ENCODE measurements at regions not wholly inside any gene's neighbourhood (a gene's known extent, or its start where the extent isn't known, plus 50 kb on each side); places are given as distances from the start of the nearest gene placed in this dataset.
"Not testable (repeated sequence)": the region's sequence is repeated elsewhere in the genome, so short reads cannot be mapped to it uniquely, and the experiment has no call there.

DNA sequence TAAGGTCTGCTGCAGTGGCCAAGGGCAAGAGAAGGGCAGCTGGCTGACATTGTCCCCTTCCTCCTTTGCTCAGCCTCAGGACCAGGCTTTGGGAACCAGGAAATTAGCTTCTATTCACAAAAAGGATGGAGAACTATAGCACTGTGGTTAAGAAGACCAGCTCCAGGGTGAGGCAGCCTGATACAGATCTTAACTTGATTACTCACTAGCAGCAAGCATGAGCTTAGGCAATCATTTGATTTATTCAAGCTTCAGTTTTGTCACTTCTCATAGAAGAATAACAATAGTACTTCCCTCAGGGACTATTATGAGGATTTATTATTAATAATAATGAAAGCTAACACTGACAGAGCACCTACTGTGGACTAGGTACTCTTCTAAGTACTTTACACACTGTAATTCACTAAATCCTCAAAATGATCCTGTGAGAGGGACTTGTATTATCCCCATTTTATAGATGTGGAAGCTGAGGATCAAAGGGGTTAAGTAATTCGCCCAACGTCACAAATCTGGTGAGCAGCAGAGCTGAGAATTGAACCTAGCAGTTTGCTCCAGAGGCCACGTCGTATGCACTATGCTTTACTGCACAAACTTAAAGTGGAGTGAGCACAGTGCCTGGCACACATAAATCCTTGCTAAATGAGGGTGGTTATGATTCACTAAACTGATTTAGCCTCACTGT lies 130.4 kb upstream of the PAK3 start:
- DNase-seq (ENCODE audit: low spot score): no peak

DNA sequence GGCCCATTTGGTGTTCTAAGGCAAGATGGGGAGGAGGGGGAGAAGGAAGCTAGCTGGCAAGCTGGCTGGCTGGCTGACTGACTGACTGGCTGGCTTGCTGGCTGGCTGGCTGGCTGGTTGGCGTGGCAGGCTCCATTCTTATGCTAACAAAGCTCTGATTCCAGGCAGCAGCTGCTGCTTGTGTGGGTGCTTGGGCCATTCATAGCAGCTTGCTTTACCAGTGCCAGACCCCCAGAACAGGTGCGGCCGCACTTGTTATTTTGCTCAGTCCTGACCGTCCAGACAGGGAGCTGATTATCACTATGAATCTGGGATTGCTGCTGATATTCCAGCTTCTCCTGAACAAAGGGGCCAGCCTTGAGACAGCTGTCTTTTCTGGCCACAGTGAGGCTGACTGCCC lies 131.2 kb upstream of the PAK3 start:
- DNase-seq (ENCODE audit: low spot score): no peak

DNA sequence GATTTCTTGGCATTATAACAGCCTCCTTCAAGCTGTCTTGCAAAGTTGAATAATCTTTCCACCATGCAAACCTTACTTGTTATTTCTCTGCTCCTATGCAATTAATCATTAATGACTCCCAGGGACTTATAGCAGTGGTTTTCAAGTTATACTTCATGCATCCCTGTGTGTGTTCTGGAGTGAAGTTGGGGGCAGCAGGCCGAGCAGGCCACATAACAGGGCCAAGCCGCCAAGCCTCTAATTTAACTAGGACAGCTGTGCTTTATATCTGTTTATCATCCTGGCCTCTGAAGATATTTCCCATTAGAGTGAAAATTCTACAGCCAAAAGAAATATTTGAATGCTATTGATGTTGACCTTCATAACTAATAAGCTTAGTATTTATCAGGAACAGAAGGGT lies 133.5 kb upstream of the PAK3 start:
- DNase-seq (ENCODE audit: low spot score): no peak

DNA sequence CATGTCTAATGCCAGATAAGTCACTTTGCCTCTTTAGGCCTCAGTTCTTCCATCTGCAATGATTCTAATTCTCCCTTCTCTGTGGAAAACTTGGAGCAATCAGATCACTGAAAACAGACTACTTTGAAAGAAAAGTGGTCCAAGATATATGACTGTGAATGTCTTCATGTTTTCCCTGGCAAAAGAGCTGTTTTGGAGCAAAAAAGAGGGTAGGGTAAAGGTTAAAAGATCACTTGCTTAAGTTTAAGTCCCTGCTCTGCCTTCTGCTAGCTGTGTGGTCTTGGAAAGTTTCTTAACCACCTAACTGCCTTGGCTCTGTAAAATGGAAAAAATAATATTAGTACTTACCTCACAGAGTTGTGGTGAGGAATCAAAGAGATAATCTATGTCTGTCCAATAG lies 140.3 kb upstream of the PAK3 start:
- no peak for DNase-seq (ENCODE audit: low spot score)

DNA sequence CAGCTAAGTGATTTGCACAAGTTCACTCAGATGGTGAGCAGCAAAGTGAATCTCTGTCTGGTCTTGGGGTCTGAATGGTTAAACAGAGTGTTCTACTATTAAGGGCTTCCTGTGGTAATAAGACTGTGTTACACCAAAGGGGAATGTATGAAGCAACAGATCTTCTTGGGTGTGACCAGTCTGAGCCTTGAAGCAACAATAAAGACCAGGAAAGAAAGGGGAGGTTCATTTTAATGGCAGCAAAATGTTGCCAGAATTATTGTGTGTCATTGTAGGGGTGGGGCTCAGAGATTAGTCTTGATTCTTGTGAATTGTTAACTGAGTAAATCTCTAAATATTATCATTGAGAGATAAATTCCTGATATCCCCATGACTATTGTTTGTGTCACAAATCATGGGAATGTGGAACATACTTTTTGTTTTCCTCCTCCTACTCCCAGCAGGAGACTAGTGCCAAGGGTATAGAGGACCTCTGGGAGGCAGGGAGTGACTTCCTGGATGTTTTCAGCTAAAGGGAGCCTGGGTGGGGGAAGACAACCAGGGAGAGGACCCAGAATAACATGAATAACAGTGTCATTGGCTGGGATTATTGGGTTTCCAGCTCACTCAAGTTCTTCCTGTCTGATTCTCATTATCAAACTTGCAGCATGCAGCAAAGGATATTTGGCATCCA lies 141.4 kb upstream of the PAK3 start:
- DNase-seq (ENCODE audit: low spot score): no peak

DNA sequence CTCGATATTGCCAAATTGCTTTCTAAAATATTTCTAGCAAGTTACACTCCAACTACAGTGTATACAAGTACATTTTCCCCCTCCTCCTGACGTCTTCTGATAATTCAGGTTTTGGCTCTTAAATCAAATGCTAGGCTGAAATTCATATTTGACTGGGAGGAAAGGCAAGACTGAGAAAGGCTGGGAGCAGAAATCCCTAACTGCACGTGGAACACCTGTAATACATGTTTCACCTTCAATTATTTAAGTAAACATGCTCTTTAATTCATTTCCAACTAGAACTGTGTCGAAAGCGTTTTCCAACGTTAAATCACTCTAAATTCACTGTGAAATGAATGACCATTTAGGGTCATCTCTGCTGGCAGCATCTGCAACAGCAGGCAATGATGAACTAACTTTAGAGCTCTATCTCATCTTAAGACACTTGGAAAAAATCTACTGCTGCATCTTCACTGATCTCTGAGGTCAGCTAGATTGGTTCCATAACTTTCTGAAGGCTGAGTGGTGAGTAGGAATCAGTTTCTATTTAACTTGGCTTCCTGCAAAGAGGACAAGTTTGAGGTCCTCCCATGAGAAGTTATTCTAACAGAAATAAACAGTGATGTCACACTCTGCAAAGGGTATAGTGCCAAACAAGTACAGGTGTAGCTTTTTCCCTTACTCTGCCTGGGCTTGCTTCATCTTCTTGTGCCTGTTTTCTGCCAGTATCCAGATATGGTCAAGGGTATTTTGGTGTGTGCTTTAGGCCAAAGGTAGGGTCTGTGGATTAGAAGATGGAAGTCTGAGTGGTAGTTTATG lies 144.3 kb upstream of the PAK3 start:
- no peak for DNase-seq (ENCODE audit: low spot score)

DNA sequence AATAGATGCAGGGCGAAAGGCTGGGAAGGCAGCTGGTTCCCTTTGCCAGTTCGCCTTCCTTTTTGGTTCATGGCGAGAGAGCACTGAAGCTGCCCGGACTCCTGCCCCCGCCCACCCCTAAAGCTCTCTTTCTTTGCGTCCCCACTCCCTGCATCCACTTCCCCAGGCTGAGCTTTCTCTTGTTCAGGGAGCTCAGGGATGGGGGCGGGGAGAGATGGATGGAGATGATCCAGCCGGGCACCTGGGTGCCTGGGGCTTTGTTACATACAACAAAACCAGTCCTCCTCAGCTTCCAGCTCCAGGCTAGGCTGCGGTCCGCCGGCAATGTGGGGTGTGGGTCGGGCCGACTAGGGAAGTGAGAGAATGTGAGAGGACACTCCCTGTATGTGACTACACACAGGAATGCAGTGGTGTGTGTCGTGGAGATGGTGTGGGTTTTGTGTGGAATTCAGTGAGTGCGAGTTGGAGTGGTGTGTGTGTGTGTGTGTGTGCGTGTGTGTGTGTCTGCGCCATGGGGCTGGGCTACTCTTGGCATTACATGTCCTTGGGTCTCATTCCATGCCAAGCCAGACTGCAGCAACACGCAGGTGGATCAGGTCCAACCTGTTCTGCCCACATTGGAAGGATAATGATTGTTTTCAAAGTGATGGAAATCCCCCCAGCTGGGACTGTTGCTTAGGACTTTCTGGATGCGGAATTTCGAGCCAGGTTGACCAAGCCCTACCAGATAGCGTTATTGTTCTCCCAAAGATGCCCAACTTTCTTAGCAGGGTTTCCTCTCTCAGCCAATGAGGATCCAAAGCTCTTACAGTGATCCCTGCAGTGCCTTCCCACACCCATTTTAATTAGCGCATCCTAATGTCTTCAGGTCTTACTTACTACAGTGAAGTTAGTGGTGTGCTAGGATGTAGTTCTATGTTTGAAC lies 149.4 kb upstream of the CHRDL1 start:
- peak; percentile 2 for DNase-seq (ENCODE audit: low spot score)

DNA sequence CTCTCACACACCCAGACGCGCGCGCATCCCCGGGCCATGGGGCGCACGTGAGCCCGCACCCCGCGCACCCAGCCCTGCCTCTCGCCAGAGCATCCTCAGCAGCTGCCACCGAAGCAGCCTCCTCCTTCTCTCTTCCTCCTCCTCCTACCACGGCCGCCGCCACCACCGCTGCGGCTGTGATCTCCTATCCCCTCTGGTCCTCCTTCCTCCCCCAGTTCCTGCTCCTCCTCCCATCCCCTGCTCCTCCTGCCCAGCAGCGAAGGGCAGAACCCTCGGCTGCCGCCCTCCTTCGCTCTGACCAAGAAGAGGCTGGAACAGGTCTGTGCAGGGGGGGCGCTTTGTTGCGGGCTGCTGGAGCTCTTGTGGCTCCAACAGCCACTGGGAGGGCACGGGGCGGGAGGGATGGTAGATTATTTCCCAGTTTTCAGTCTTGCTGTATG lies 148.7 kb upstream of the CHRDL1 start:
- DNase-seq (ENCODE audit: low spot score): peak; percentile 6

DNA sequence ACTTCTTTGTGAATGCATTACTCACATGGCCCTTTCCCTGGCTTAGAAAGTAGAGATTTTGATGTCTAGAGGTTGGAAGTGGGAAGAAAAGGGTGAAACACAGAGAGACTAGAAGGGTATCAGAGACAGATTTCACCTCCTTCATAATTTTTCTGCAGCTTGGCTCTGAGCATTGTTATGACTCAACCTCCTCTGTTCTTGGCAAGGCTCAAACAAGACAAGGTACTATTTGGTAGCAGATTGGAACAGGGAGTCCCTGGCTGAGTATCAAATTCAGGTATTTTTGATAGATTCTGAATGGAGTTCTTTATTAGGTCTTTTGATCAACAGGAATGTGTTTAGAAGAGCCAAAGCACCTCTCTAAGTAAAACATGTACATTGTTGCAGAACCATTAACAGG lies 146.3 kb upstream of the CHRDL1 start:
- DNase-seq (ENCODE audit: low spot score): peak; percentile 18

DNA sequence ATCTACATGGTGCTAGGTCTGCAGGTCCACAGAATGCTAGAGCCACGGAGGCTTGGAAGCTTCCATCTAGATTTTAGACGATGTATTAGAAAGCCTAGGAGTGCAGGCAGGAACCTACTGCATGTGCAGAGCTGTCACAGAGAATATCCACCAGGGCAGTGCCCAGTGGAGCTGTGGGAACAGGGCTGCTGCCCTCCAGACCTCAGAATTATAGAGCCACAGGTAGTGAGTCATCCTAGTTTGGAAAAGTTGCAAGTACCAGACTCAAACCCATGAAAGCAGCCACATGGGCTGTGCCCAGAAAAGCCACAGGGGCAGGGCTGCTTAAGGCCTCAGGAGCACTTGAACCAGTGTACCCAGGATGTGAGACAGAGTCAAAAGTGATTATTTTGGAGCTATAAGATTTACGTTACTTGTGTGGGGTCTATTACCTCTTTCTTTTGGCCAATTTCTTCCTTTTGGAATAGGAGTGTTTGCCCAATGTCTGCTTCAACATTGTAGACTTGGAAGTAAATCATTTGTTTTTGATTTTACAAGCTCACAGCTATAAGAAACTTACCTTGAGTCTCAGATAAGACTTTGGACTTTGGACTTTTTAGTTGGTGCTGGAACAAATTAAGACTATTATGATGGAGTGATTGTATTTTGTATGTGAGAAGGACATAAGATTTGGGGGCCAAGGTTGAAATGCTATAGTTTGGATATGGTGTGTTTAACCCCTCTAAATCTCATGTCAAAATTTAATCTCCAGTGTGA lies 143.5 kb upstream of the CHRDL1 start:
- DNase-seq (ENCODE audit: low spot score): no peak

DNA sequence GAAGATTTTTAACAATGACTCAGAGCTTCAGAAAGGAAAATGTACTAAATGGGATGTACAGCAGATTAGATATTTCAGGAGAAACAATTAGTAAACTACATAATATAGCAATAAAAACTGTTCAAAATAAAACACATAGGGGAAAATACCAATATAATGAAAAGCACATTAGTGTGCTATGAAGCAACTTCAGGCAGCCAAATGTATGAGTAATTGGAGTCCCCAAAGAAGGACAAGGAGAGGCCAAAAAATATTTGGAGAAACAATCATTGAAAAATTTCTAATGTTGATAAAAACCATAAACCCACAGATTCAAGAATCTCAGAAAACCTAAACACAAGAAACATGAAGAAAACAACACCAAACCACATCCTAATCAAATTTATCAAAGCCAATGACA lies 129.3 kb upstream of the CHRDL1 start:
- no peak for DNase-seq (ENCODE audit: low spot score)

DNA sequence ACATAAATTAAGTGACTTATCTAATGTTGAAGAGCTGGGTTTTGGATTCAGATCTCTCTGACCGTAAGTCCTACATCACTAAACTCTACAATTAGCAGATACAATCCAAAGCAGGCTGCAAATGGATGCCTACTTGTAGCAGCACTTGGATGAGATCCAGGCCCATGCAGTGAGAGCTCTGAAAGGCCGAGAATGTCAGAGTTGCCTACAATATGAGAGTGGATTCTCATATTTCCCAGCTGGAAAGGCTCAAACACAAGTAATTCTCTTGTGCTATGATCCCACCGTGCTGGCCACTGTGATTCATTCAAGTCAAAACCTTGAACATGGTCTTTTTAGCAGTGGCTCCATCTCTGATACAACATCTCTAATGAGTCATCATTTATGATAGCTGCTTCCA lies 125.4 kb upstream of the CHRDL1 start:
- no peak for DNase-seq (ENCODE audit: low spot score)

DNA sequence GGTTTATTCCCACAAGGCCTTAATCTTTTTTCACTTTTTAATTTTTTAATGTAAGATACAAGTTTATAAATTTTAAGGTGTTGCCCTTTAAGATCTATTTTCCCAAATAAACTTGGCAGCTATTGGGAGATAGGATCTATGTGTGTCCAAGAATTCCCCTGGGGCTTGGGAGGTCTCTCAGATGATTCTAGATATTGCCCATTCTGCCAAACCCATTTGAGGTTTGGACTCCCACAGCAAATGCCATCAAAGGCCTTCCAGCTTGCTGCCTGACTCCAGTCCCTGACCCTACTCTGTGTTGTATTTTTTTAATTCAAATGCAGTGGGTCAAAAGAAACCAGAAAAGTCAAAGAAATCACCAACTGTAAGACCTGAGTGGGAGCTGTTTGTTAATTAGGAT lies 120.0 kb upstream of the CHRDL1 start:
- no peak for DNase-seq (ENCODE audit: low spot score)

DNA sequence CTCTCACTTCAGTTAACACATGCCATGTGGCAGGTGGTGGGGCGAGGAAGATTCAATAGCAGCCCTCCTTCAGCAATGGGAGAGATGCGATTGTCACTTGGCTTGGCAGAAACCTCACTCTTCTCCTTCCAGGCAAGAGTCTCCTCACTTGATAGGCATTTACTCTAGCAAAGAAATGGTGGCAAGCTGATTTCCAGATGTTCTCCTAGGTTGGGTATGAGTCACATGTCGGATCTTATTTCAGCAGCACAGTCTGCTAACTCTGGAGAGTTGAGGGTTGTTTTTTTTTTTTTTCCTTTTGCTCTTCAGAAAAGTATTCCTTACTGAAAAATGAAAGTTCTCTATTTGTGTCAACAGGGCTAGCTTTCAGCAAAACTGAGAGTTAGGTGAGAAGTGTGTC lies 119.5 kb upstream of the CHRDL1 start:
- DNase-seq (ENCODE audit: low spot score): no peak

DNA sequence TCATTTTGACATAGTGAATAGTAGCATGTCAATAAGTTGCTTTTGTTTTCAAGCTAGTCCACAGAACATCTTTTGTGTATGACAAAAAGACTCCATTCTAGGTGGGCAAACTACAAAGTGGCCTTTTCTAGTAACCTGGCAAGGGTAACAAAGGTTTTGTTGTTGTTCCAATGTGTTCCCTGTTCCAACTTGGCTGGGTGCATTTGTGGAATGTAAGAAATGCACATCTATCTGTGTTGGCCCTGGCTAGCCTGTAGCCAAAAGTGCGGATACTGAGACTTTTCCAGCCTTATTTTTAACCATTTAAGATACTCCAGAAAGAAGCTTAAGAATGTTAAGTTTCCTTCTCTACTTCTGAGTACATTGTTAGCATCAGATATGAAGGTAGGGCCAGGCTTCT lies 118.7 kb upstream of the CHRDL1 start:
- no peak for DNase-seq (ENCODE audit: low spot score)

DNA sequence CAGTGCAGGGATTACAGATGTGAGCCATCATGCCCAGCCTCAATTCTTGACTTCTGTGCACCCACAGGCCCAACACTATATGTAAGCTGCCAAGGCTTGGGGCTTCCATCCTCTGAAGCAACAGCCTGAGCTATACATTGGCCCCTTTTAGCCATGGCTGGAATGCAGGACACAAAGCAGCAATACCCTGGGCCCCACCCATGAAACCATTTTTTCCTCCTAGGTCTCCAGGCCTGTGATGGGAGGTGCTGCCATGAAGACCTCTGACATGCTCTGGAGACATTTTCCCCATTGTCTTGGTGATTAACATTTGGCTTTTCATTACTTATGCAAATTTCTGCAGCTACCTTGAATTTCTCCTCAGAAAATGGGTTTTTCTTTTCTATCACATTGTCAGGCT lies 109.1 kb upstream of the CHRDL1 start:
- not testable (repeated sequence) for DNase-seq (ENCODE audit: low spot score)

DNA sequence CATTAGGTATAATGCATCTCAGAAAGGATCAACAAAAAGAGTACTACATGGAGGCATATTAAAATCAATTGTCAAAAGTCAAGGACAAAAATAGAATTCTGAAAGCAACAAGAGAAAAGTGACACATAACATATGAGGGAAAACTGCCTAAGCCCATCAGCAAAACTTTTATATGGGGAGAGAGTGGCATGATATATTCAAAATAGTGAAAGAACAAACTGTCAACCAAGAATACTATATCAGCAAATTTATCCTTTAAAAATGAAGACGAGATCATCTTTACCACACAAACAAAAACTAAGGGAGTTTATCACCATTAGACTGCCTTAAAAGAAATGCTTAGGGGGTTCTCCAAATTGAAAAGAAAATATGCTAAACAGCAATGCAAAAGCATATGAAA lies 86.4 kb upstream of the CHRDL1 start:
- no peak for DNase-seq (ENCODE audit: low spot score)

DNA sequence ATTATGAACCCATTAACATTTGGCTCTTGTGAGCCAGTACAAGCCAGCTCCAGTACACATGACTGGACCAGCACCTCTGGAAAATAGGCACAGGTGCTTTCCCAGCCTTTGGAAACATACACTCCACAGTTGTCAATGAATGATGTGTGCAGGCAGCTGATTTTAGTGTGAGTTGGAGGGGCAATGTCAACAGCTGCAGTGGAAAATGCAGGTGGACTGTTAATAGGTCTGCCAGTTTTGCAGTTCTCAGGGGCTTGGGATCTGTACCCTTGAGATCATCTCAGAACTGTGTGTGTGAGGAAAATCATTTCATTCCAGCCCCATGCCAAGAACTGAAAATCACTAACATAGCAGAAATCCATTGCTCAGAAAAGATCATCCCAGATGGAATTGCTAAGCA lies 81.7 kb upstream of the CHRDL1 start:
- no peak for DNase-seq (ENCODE audit: low spot score)

DNA sequence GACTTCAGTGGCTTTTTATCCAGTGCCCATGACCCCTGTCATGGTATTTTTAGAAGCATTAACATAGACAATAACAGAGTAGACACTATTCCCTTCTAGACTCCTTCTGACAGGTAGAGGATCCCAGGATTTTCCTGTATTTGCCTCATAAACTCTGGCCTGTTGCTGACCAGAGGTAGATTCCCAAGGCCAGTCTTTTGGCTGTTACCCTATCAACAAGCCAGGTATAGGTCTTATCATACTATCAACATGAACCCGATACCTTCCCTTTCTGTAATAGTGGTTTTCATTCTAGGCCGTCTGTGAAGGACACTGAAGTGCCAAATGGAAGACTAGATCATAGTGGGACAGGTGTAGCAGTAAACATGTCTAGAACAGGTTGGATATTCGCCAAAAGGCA lies 76.2 kb upstream of the CHRDL1 start:
- DNase-seq (ENCODE audit: low spot score): no peak

DNA sequence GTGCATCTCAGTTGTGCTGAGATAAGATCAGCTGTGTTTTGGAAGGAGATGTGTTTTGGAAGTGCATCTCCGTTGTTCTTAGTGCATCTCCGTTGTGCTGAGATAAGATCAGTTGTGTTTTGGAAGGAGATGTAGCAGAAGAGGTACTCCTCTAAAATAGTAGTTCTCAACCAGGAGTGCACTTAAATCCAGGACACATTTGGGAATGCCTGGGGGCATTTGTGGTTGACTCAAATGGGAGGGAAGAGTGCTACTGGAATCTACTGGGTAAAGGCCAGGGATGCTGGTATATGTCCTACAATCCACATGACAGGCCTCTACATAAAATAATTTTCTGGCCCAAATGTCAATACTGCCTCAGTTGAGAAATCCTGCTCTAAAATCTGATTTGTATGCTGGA lies 70.8 kb upstream of the CHRDL1 start:
- no peak for DNase-seq (ENCODE audit: low spot score)

DNA sequence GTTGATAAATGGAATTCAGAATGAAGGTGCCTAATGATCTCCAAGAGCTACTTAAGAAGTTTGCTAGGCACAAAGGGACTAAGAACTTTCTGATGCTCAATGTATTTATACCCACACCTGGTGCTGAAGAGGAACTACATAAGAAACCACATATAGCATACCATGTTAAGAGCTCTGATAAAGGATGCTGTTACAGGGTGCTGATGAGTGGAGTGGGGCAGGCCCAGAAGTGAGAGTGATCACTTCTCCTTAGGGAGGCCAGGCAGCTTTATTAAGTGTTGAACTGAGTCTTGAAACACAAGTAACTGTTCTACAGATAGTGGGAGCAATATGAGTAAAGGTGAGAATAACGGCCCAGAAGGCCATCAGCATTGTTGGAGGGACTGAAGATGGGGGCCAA lies 68.3 kb upstream of the CHRDL1 start:
- no peak for DNase-seq (ENCODE audit: low spot score)

Measured in cerebellar cortex (tissue), 1 donor.